B cell (primary cell): ENCODE measurements at regions not wholly inside any gene's neighbourhood (a gene's known extent, or its start where the extent isn't known, plus 50 kb on each side); places are given as distances from the start of the nearest gene placed in this dataset.
A peak's percentile ranks its signal among the peaks of the same experiment; 100 is the strongest.

Experiments used
- EZH2 ChIP-seq: IDR thresholded peaks from 2 replicates; pipeline ENCODE4 v1.6.1; 2012; ENCODE audit warnings: borderline replicate concordance, low read depth, mild to moderate bottlenecking, moderate library complexity, low read length; ENCODE audit not compliant: insufficient read depth, poor library complexity, severe bottlenecking
- TF ChIP-seq, protein P1 (sequence below): fragments of 200-600 bp; IDR thresholded peaks from one replicate; pipeline ENCODE4 v1.8.0; 2022; ENCODE audit warnings: antibody characterized with exemption, mild to moderate bottlenecking

DNA sequence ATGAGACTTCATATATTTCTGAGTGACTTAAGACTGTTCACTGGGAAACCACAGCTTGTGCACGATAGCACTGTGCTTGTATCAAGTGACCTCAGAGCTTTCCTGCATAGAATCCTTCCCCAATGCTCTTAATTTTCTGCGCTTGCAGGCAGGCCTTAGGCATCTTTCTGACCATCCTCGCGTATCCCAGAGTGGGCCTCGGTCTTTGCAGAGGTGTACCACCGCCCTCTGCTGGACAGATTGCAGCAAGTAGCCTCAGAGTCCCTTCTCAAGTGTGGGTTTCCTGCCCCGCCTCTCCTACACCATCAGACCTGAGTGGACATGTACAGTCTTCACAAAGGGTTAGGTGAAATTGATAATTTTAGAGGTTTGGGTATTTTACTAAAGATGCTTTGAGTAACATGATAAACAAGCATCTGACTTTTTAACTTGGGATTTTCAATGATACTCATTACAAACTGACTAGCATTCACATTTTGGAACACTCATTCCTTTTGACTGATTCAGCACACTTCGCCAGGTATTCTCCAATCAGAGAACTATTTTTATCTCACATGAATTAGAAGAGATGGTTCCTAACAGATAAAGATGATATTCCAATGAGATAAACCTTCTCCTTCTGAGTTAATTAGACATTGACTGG, 246.5 kb upstream of the USP25 start:
- TF ChIP-seq, protein P1, sequence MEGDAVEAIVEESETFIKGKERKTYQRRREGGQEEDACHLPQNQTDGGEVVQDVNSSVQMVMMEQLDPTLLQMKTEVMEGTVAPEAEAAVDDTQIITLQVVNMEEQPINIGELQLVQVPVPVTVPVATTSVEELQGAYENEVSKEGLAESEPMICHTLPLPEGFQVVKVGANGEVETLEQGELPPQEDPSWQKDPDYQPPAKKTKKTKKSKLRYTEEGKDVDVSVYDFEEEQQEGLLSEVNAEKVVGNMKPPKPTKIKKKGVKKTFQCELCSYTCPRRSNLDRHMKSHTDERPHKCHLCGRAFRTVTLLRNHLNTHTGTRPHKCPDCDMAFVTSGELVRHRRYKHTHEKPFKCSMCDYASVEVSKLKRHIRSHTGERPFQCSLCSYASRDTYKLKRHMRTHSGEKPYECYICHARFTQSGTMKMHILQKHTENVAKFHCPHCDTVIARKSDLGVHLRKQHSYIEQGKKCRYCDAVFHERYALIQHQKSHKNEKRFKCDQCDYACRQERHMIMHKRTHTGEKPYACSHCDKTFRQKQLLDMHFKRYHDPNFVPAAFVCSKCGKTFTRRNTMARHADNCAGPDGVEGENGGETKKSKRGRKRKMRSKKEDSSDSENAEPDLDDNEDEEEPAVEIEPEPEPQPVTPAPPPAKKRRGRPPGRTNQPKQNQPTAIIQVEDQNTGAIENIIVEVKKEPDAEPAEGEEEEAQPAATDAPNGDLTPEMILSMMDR, result peak; percentile 93
- TF ChIP-seq EZH2, result no peak
